RWPE1 (cell line): ENCODE measurements at regions not wholly inside any gene's neighbourhood (a gene's known extent, or its start where the extent isn't known, plus 50 kb on each side); places are given as distances from the start of the nearest gene placed in this dataset.
"Not testable (repeated sequence)": the region's sequence is repeated elsewhere in the genome, so short reads cannot be mapped to it uniquely, and the experiment has no call there.

ENCODE experiments used
- CTCF ChIA-PET: fragments of 350-600 bp; sonication (Branson Sonifier 250); formaldehyde crosslinking; extraction: SDS; loops from one replicate; lab custom pipeline; 2021; lab: Yijun Ruan, JAX
- POLR2A ChIA-PET: fragments of 400-600 bp; formaldehyde crosslinking; extraction: SDS; loops from one replicate; lab custom pipeline; 2020; ENCODE audit warnings: antibody characterized with exemption; ENCODE audit not compliant: low non-redundant PET; lab: Yijun Ruan, JAX
- DNase-seq: peaks from one replicate; pipeline ENCODE4 v3.0.0; 2012; ENCODE audit warnings: low spot score
- H3K27ac ChIP-seq: fragments of 450-650 bp; 2 replicates; pipeline ENCODE4 v1.5.1; 2017
- CTCF ChIP-seq: fragments of 450-650 bp; conservative IDR thresholded peaks from 2 replicates; pipeline ENCODE4 v1.5.1; 2017; ENCODE audit warnings: low read depth, mild to moderate bottlenecking

- DNase-seq, result no peak
- TF ChIP-seq CTCF, result no peak
- CTCF ChIA-PET, result no interaction called here
- POLR2A ChIA-PET, result no interaction called here
- no peak overlapping the region for H3K27ac ChIP-seq
These were observed 492.0 kb downstream of the ZIC3 start for GRCh38 chrX:138057883-138058282.

- no peak for DNase-seq
- POLR2A ChIA-PET, result no interaction called here
- TF ChIP-seq CTCF, result no peak
- H3K27ac ChIP-seq, result no peak overlapping the region
- CTCF ChIA-PET, result no interaction called here
These were observed 493.0 kb downstream of the ZIC3 start for GRCh38 chrX:138058931-138059330.

- CTCF ChIA-PET, result no interaction called here
- POLR2A ChIA-PET, result no interaction called here
- no peak overlapping the region for H3K27ac ChIP-seq
- no peak for DNase-seq
- TF ChIP-seq CTCF, result no peak
These were observed 501.5 kb downstream of the ZIC3 start for GRCh38 chrX:138067415-138067814.

GRCh38 chrX:138073626-138074025 is 507.7 kb downstream of the ZIC3 start:
- TF ChIP-seq CTCF, result no peak
- DNase-seq, result no peak
- ChIA-PET POLR2A (no interaction called here), CTCF (no interaction called here)
- no peak overlapping the region for H3K27ac ChIP-seq

GRCh38 chrX:138082251-138082650 is 516.3 kb downstream of the ZIC3 start:
- no peak overlapping the region for H3K27ac ChIP-seq
- no peak for TF ChIP-seq CTCF
- CTCF ChIA-PET, result no interaction called here
- POLR2A ChIA-PET, result no interaction called here
- no peak for DNase-seq

- CTCF ChIA-PET, result no interaction called here
- H3K27ac ChIP-seq, result no peak overlapping the region
- no peak for DNase-seq
- POLR2A ChIA-PET, result no interaction called here
- no peak for TF ChIP-seq CTCF
These were observed 517.0 kb downstream of the ZIC3 start for GRCh38 chrX:138082896-138083295.

GRCh38 chrX:138110910-138111309 is 545.0 kb downstream of the ZIC3 start:
- POLR2A ChIA-PET, CTCF ChIA-PET, H3K27ac ChIP-seq, DNase-seq: not testable (repeated sequence)
